ENCODE measurements at regions not wholly inside any gene's neighbourhood (a gene's known extent, or its start where the extent isn't known, plus 50 kb on each side); places are given as distances from the start of the nearest gene placed in this dataset.

DNA sequence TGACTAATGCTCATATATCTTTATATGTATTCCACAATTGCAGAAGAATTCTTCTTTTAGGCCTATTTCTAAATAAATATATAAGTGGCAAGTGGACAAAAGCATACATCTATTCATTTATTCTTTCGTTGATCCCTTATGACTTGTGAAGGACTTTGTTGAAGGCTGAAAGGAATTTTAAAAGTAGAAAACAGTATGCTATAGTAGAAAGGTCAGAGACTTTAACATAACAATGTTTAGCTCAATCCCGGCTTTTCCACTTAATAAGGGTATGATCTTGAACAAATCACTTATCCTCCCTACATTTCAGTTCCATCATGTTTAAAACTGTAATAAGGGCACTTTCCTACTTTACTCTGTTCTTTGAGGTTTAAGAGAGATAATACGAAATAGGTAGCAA, 672.9 kb downstream of the MECOM start:
- no peaks in the 10 kb centered on the region for H3K4me1 Mint-ChIP-seq (ENCODE audit: low read depth)
- H3K27ac Mint-ChIP-seq: no peak overlapping the region
- H3K9me3 Mint-ChIP-seq: no peaks in the 10 kb centered on the region
- H3K27me3 Mint-ChIP-seq (ENCODE audit: low read depth): no peaks in the 10 kb centered on the region
- no peaks in the 10 kb centered on the region for H3K36me3 Mint-ChIP-seq (ENCODE audit: low read depth)
- H3K4me3 Mint-ChIP-seq: no peak overlapping the region

DNA sequence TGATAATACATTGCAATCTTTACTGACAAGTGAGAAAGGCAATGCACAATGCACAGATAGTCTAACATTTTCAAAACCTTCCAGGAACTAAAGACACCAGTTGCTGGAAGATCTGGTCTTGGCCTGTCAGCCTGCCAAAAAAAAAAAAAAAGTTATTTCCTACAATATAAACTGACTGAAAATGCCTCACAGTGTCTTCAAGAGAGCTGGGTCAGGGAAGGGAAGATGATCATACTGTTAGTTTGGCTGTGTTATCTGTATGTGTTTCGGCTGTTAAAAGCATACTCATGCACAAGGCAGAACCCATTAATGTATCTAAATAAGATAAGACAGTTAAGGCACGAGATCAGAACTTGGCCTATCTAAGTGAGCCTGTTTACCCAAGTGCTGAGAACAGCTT, 673.4 kb downstream of the MECOM start:
- Mint-ChIP-seq H3K4me3 (no peak overlapping the region), H3K27ac (no peak overlapping the region), H3K9me3 (no peaks in the 10 kb centered on the region), H3K27me3 (ENCODE audit: low read depth) (no peaks in the 10 kb centered on the region), H3K36me3 (ENCODE audit: low read depth) (no peaks in the 10 kb centered on the region), H3K4me1 (ENCODE audit: low read depth) (no peaks in the 10 kb centered on the region)

DNA sequence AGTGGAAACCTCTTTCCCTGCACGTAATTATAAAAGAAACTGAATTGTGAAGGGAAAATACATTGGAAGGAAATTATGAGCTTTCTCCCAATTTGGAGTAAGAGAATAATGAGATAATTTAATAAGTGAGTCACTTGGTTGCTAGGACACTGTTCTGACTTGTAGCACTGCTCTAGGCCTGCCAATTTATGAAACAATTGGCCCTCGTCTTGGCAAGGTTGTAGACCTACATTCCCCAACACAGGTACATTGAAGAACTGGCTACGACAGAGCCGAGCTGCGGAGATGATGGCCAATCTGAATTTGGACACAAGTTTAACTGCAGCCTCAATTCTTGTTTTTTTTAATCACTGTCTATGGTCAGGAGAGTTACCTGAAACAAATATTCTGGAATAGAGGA, 674.1 kb downstream of the MECOM start:
- no peak overlapping the region for H3K4me3 Mint-ChIP-seq
- no peaks in the 10 kb centered on the region for H3K9me3 Mint-ChIP-seq
- H3K27ac Mint-ChIP-seq: no peak overlapping the region
- no peaks in the 10 kb centered on the region for H3K27me3 Mint-ChIP-seq (ENCODE audit: low read depth)
- no peaks in the 10 kb centered on the region for H3K36me3 Mint-ChIP-seq (ENCODE audit: low read depth)
- H3K4me1 Mint-ChIP-seq (ENCODE audit: low read depth): no peaks in the 10 kb centered on the region

DNA sequence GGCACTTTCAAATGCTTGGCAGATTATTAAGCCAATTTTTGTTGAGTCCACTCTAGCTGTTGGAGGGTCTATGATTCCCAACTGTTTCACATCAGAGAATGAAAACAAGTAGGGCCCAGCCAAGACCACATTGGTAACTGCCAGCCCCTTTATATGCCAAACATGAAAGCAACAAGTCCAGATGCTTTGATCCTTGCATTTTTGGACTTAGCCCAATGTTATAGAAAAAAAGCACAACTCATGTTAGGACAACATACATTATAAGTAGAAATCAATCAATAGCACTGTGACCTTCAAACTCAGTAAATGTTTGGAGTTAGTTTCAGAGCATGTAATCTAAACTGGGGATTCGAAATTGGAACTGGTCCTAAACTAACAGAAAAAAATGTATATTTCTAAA, 674.7 kb downstream of the MECOM start:
- no peaks in the 10 kb centered on the region for H3K27me3 Mint-ChIP-seq (ENCODE audit: low read depth)
- H3K4me1 Mint-ChIP-seq (ENCODE audit: low read depth): no peaks in the 10 kb centered on the region
- H3K4me3 Mint-ChIP-seq: no peak overlapping the region
- no peaks in the 10 kb centered on the region for H3K9me3 Mint-ChIP-seq
- no peaks in the 10 kb centered on the region for H3K36me3 Mint-ChIP-seq (ENCODE audit: low read depth)
- H3K27ac Mint-ChIP-seq: no peak overlapping the region

DNA sequence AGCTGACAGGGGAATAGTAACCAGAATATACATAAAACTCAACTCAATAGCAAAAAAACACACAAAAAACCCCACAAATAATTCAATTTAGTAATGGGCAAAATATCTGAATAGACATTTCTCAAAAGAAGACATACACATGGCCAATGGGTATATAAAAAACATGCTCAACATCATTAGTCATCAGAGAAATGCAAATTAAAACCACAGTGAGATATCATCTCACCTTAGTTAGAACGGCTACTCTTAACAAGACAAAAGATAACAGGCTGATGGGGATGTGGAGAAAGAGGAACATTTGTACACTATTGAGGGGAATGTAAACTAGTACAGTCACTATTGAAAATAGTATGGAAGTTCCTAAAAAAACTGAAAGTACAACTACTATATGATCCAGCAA, 678.6 kb downstream of the MECOM start:
- H3K9me3 Mint-ChIP-seq: no peaks in the 10 kb centered on the region
- no peak overlapping the region for H3K4me3 Mint-ChIP-seq
- H3K27ac Mint-ChIP-seq: no peak overlapping the region

DNA sequence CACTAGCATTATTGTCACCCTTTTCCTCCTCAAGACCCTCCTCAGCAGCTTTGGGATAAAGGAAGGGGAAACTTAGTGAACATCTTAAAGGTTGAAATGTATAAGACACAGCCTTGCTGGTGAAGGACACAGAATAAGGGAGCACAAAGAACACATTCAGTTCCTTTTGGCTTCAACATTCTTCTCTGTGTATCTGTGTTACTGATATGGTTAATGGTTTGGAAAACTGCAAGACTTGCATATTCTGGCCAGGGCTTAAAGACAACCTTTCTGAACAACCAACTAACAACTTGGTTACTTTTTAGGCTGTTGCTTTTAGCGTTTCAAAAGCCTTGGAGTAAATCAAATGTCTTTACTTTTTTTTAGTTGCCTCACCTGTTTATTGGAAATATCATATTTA, 680.5 kb downstream of the MECOM start:
- Mint-ChIP-seq H3K9me3 (no peaks in the 10 kb centered on the region), H3K4me1 (ENCODE audit: low read depth) (no peaks in the 10 kb centered on the region), H3K4me3 (no peak overlapping the region), H3K27me3 (ENCODE audit: low read depth) (no peaks in the 10 kb centered on the region), H3K36me3 (ENCODE audit: low read depth) (no peaks in the 10 kb centered on the region), H3K27ac (no peak overlapping the region)

More for the DNA sequence above, 678.6 kb downstream of the MECOM start:
- Mint-ChIP-seq H3K27me3 (ENCODE audit: low read depth) (no peaks in the 10 kb centered on the region), H3K4me1 (ENCODE audit: low read depth) (no peaks in the 10 kb centered on the region), H3K36me3 (ENCODE audit: low read depth) (no peaks in the 10 kb centered on the region)

DNA sequence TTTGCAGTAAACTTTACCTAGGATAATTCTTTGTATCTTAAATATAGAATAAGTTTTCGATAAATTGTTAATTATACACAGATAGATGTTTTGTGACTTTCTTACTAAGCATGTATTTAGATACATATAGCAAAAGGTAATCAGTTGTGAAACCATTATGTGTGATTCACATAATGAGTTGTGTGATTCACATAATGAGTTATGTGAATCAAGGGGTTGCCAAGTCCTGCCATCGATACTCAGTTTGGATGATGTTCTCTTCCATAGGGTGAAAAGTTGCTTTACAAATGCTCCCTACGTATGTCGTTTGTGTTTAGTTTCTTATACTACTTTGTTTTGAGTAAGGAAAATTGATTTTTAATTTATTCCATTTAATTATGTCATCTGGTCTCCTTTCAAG, 682.1 kb downstream of the MECOM start:
- Mint-ChIP-seq H3K36me3 (ENCODE audit: low read depth) (no peaks in the 10 kb centered on the region), H3K4me1 (ENCODE audit: low read depth) (no peaks in the 10 kb centered on the region), H3K4me3 (no peak overlapping the region), H3K27me3 (ENCODE audit: low read depth) (no peaks in the 10 kb centered on the region), H3K9me3 (no peaks in the 10 kb centered on the region), H3K27ac (no peak overlapping the region)

DNA sequence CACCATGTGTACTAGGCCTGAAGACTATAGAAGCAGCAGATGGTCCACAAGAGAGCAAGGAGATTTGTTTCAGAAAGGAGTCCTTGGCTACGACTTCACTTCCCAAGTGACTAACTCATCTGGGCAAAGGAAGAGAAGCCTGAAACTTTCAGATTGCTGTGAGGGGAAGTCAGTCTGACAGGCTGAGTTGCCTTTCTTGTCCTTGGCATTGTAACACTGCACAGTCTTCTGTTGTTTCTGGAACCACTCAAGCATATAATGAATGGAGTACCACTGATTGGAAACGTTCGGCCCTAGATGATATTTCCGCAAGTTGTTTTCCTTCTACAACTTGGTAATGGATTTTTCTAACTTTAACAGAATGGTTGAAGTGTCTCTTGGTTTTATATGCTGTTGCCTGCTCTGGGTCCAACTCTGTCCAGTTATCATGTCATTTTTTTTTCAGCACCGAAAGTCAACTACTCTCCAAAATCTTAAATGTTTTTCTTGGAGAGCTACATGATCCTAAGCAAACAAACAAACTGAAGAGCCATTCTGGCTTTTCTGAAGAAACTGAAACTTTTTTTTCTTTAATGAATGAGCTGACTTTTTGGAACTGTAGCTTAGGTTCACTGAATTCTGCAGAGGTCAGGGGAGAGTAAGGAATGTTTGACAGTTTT, 685.7 kb downstream of the MECOM start:
- H3K4me3 Mint-ChIP-seq: no peak overlapping the region
- no peaks in the 10 kb centered on the region for H3K27me3 Mint-ChIP-seq (ENCODE audit: low read depth)
- H3K36me3 Mint-ChIP-seq (ENCODE audit: low read depth): no peaks in the 10 kb centered on the region
- no peaks in the 10 kb centered on the region for H3K4me1 Mint-ChIP-seq (ENCODE audit: low read depth)
- H3K27ac Mint-ChIP-seq: no peak overlapping the region
- H3K9me3 Mint-ChIP-seq: no peaks in the 10 kb centered on the region

DNA sequence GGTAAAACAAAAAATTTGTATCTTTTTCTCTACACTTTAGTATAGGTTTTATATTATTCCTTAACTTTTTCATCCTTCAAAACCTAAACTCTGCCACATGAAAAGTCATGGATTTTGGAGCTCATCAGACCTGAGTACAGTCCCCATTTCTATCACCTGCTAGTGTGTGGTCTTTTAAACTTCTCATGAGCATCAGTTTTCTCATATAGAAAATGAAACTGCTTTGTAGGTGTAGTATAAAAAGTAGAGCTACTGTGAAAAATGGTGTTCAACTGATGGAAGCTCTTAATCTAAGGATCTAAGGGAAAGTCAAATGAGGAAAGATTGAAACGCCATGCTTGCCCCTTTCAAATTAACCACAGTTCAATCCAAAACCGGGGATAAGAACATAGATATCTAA, 686.5 kb downstream of the MECOM start:
- Mint-ChIP-seq H3K27ac (no peak overlapping the region), H3K36me3 (ENCODE audit: low read depth) (no peaks in the 10 kb centered on the region), H3K4me3 (no peak overlapping the region), H3K9me3 (no peaks in the 10 kb centered on the region), H3K4me1 (ENCODE audit: low read depth) (no peaks in the 10 kb centered on the region), H3K27me3 (ENCODE audit: low read depth) (no peaks in the 10 kb centered on the region)

DNA sequence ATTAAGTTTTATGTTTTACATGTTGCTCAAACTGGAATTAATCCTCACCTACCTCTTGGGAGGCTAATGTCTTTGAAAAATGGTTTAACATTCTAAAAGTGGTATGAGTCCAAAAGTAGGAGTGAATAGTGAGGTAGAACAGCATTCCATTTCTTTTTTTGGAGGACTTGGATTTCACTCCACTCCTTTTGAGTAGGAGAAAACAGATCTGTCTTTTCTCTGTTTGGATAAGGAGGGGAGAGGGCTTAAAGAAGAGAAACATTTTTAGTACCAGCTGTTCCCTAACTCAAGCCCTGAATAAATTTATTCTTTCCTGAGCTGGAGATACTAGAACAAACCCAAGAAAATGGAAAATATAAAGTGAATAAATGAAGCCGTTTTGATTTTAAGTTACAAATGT, 687.9 kb downstream of the MECOM start:
- H3K9me3 Mint-ChIP-seq: no peaks in the 10 kb centered on the region

DNA sequence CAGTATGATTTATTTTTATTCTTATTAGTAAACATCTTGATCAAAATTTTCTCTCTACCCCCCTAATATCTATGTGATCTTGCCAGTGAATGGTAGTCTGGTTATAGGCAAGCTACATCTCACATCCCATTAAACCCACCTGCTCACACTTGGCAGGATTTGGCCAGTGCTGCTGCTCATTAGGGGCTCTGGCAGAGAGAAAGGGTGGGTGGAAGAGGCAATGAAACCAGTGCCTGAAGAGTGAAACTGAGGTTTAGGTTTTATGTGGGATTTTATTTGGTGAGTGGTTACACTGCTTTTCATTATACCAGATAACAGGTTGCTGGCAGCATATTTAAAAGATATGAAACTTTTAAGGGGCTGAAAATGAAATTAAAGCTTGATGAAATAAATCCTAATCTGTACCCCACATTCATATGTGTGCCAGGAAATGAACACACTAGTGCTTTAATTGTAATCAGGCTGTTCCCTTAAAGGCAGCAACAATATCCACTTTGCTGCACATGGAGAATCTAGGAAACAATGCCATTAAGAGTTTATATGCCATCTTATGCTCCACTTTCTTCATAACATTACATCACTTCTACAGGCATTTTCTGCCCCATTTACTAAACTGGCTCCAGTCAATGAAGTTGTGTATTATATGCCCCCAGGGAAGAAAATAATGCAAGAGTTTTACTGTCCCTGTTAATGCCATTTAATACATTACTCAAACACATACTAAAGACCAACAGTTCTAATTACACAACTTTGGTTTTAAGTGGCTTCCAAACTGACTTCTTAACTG, 688.7 kb downstream of the MECOM start:
- Mint-ChIP-seq H3K9me3 (no peaks in the 10 kb centered on the region), H3K27ac (no peak overlapping the region), H3K36me3 (ENCODE audit: low read depth) (no peaks in the 10 kb centered on the region), H3K27me3 (ENCODE audit: low read depth) (no peaks in the 10 kb centered on the region), H3K4me1 (ENCODE audit: low read depth) (no peaks in the 10 kb centered on the region), H3K4me3 (no peak overlapping the region)

More for the DNA sequence above, 687.9 kb downstream of the MECOM start:
- Mint-ChIP-seq H3K27me3 (ENCODE audit: low read depth) (no peaks in the 10 kb centered on the region), H3K27ac (no peak overlapping the region), H3K36me3 (ENCODE audit: low read depth) (no peaks in the 10 kb centered on the region), H3K4me1 (ENCODE audit: low read depth) (no peaks in the 10 kb centered on the region), H3K4me3 (no peak overlapping the region)

DNA sequence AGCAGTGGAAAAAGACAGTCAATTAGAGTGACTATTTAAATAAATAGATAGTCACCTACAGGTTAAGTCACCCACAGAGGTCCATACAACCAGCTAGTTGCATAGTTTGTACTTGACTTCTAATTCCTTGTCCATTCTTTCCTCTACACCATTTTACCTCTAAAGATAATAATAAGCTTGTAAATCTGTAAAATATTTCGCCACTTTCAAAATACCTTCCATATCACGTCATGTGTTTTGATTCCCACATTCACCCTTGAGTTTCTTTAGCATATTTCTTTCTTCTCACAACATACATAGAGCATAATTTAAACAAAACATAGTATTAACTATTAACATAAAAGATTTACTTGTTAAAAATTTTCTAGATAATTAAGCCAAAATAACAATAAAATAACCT, 689.6 kb downstream of the MECOM start:
- H3K9me3 Mint-ChIP-seq: no peaks in the 10 kb centered on the region
- H3K4me3 Mint-ChIP-seq: no peak overlapping the region
- H3K27ac Mint-ChIP-seq: no peak overlapping the region
- no peaks in the 10 kb centered on the region for H3K36me3 Mint-ChIP-seq (ENCODE audit: low read depth)
- H3K4me1 Mint-ChIP-seq (ENCODE audit: low read depth): no peaks in the 10 kb centered on the region
- no peaks in the 10 kb centered on the region for H3K27me3 Mint-ChIP-seq (ENCODE audit: low read depth)

DNA sequence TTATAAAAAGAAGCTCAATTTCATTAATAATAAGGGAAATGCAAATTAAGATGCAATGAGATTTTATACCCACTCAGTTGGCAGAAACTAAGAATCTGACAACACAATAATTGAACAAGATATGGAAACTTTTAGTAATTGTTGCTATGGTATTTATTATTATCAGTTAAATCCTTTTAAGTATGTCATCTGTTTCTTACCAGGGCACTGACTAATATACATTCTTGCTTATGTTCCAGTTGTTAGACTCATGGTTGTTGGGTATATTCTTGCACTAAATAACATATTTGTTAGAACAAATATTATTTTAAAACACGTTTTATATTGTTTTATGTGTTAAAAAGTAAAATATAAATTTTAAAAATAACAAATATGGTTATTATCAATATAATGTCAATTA, 690.3 kb downstream of the MECOM start:
- H3K27ac Mint-ChIP-seq: no peak overlapping the region
- H3K36me3 Mint-ChIP-seq (ENCODE audit: low read depth): no peaks in the 10 kb centered on the region
- H3K4me1 Mint-ChIP-seq (ENCODE audit: low read depth): no peaks in the 10 kb centered on the region
- H3K9me3 Mint-ChIP-seq: no peaks in the 10 kb centered on the region
- H3K4me3 Mint-ChIP-seq: no peak overlapping the region
- no peaks in the 10 kb centered on the region for H3K27me3 Mint-ChIP-seq (ENCODE audit: low read depth)

DNA sequence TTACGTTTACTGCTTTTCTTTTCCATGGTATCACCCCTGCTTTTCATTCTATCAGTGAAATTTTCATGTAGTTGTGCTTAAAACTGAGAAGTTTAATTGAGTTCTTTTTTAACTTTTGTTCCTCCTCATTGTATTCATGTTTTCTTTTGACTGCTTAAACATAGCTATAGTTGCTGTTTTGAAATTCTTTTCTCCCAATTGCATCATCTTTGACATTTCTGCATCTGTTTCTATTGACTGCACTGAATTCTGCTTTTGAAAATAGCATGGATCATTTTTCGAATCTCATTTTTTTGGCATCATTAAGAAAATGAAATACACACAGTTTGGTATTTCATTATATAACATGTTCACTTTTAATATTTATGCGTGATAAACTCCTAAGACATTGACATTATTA, 694.9 kb downstream of the MECOM start:
- H3K27me3 Mint-ChIP-seq (ENCODE audit: low read depth): no peaks in the 10 kb centered on the region
- H3K4me1 Mint-ChIP-seq (ENCODE audit: low read depth): no peaks in the 10 kb centered on the region
- H3K4me3 Mint-ChIP-seq: no peak overlapping the region
- no peaks in the 10 kb centered on the region for H3K36me3 Mint-ChIP-seq (ENCODE audit: low read depth)
- no peak overlapping the region for H3K27ac Mint-ChIP-seq
- no peaks in the 10 kb centered on the region for H3K9me3 Mint-ChIP-seq

DNA sequence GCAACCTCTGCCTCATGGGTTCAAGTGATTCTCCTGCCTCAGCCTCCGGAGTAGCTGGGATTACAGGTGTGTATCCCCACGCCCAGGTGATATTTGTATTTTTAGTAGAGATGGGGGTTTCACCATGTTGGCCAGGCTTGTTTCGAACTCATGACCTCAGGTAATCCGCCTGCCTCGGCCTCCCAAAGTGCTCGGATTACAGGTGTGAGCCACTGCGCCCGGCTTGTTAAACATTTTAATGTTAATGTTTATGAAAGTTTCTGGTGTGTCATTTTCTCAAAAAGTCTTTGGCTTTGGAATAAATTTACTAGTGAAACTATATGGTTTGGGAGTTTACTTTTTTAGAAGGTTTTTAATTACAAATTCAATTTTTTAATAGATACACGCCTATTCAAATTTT, 698.8 kb downstream of the MECOM start:
- Mint-ChIP-seq H3K4me1 (ENCODE audit: low read depth) (no peaks in the 10 kb centered on the region), H3K4me3 (no peak overlapping the region), H3K27ac (no peak overlapping the region), H3K27me3 (ENCODE audit: low read depth) (no peaks in the 10 kb centered on the region), H3K36me3 (ENCODE audit: low read depth) (no peaks in the 10 kb centered on the region), H3K9me3 (no peaks in the 10 kb centered on the region)

Measured in T-helper 1 cell treated with Interleukin-12 subunit alpha and Interleukin-12 subunit beta and Interleukin-4 antibody, amounts not matched to agents 30 μg/mL and 1 μg/mL, for 36 hours (primary cell).